H9 (cell line): ENCODE measurements at regions not wholly inside any gene's neighbourhood (a gene's known extent, or its start where the extent isn't known, plus 50 kb on each side); places are given as distances from the start of the nearest gene placed in this dataset.

Source experiments
- DNase-seq: peaks from one replicate; pipeline ENCODE4 v3.0.0-alpha.2; 2017
- H2AFZ ChIP-seq: one replicate; pipeline ENCODE4 v1.6.1; 2013; ENCODE audit warnings: mild to moderate bottlenecking, low read length, control low read depth, moderate library complexity
- H2AK5ac ChIP-seq: 2 replicates; pipeline ENCODE4 v1.6.1; 2013; ENCODE audit warnings: low read length, control low read depth, mixed read lengths; ENCODE audit not compliant: insufficient read length
- H2BK120ac ChIP-seq: one replicate; pipeline ENCODE4 v1.6.1; 2013; ENCODE audit warnings: low read depth, mild to moderate bottlenecking, low read length, control low read depth, inconsistent platforms; ENCODE audit not compliant: poor library complexity, severe bottlenecking
- H2BK12ac ChIP-seq: 2 replicates; pipeline ENCODE4 v1.6.1; 2013; ENCODE audit warnings: low read length, control low read depth, mixed read lengths, low read depth; ENCODE audit not compliant: insufficient read length
- H2BK15ac ChIP-seq: 2 replicates; pipeline ENCODE4 v1.6.1; 2013; ENCODE audit warnings: low read depth, low read length, control low read depth
- H2BK20ac ChIP-seq: one replicate; pipeline ENCODE4 v1.6.1; 2013; ENCODE audit warnings: low read depth, mild to moderate bottlenecking, low read length, control low read depth, inconsistent platforms; ENCODE audit not compliant: poor library complexity, severe bottlenecking
- H2BK5ac ChIP-seq: 2 replicates; pipeline ENCODE4 v1.6.1; 2013; ENCODE audit warnings: low read length, control low read depth, mixed read lengths; ENCODE audit not compliant: insufficient read length
- H3K14ac ChIP-seq: 2 replicates; pipeline ENCODE4 v1.6.1; 2013; ENCODE audit warnings: low read length, control low read depth; ENCODE audit not compliant: insufficient read depth
- H3K18ac ChIP-seq: 2 replicates; pipeline ENCODE4 v1.6.1; 2013; ENCODE audit warnings: low read depth, mild to moderate bottlenecking, mixed read lengths, low read length, control low read depth; ENCODE audit not compliant: insufficient read length
- H3K23ac ChIP-seq: 2 replicates; pipeline ENCODE4 v1.6.1; 2013; ENCODE audit warnings: low read length, control low read depth, mixed read lengths, low read depth; ENCODE audit not compliant: insufficient read length
- H3K23me2 ChIP-seq: 2 replicates; pipeline ENCODE4 v1.6.1; 2013; ENCODE audit warnings: low read depth, mild to moderate bottlenecking, mixed read lengths, low read length, control low read depth; ENCODE audit not compliant: insufficient read length, poor library complexity, severe bottlenecking
- H3K27ac ChIP-seq: 2 replicates; pipeline ENCODE4 v1.5.1; 2013; ENCODE audit warnings: low read length, control low read depth, mixed read lengths, low read depth; ENCODE audit not compliant: insufficient read length
- H3K27me3 ChIP-seq: 2 replicates; pipeline ENCODE4 v1.6.1; 2013; ENCODE audit warnings: low read length, control low read depth, inconsistent platforms; ENCODE audit not compliant: insufficient read depth
- H3K4ac ChIP-seq: 2 replicates; pipeline ENCODE4 v1.6.1; 2013; ENCODE audit warnings: low read depth, mild to moderate bottlenecking, control low read depth, inconsistent platforms, low read length, moderate library complexity
- H3K4me1 ChIP-seq: 2 replicates; pipeline ENCODE4 v1.6.1; 2013; ENCODE audit warnings: low read length, control low read depth, inconsistent platforms; ENCODE audit not compliant: insufficient read depth
- H3K4me2 ChIP-seq: 2 replicates; pipeline ENCODE4 v1.6.1; 2013; ENCODE audit warnings: low read length, control low read depth, mixed read lengths; ENCODE audit not compliant: insufficient read length, insufficient read depth
- H3K56ac ChIP-seq: 2 replicates; pipeline ENCODE4 v1.6.1; 2013; ENCODE audit warnings: low read depth, mild to moderate bottlenecking, mixed read lengths, low read length, control low read depth; ENCODE audit not compliant: insufficient read length
- H3K79me1 ChIP-seq: 2 replicates; pipeline ENCODE4 v1.6.1; 2013; ENCODE audit warnings: low read depth, mild to moderate bottlenecking, moderate library complexity, low read length, control low read depth, inconsistent platforms; ENCODE audit not compliant: insufficient read depth, poor library complexity, severe bottlenecking
- H3K79me2 ChIP-seq: 2 replicates; pipeline ENCODE4 v1.6.1; 2013; ENCODE audit warnings: low read length, control low read depth, inconsistent platforms; ENCODE audit not compliant: insufficient read depth
- H3K9ac ChIP-seq: 2 replicates; pipeline ENCODE4 v1.6.1; 2013; ENCODE audit warnings: low read length, control low read depth, mixed read lengths; ENCODE audit not compliant: insufficient read length; ENCODE audit errors: extremely low read depth
- H3K9me3 ChIP-seq: one replicate; pipeline ENCODE4 v1.6.1; 2013; ENCODE audit warnings: low read depth, low read length, inconsistent platforms; ENCODE audit not compliant: control insufficient read depth
- H3T11ph ChIP-seq: one replicate; pipeline ENCODE4 v1.6.1; 2013; ENCODE audit warnings: mild to moderate bottlenecking, low read length, control low read depth, inconsistent platforms
- H4K20me1 ChIP-seq: one replicate; pipeline ENCODE4 v1.6.1; 2013; ENCODE audit not compliant: control insufficient read depth, insufficient read length, insufficient read depth
- H4K5ac ChIP-seq: 2 replicates; pipeline ENCODE4 v1.6.1; 2013; ENCODE audit warnings: low read depth, mild to moderate bottlenecking, mixed read lengths, low read length, control low read depth; ENCODE audit not compliant: insufficient read length
- H4K8ac ChIP-seq: replicated peaks from 2 replicates; pipeline ENCODE4 v1.6.1; 2013; ENCODE audit warnings: low read length, control low read depth, mixed read lengths, low read depth; ENCODE audit not compliant: insufficient read length
- H4K91ac ChIP-seq: 2 replicates; pipeline ENCODE4 v1.6.1; 2013; ENCODE audit warnings: low read depth, mild to moderate bottlenecking, moderate library complexity, mixed read lengths, low read length, control low read depth; ENCODE audit not compliant: insufficient read length
- H3K27ac Mint-ChIP-seq, 3 experiments: 2 replicates in 2 of 3; 3 replicates in 1 of 3; pipeline ENCODE4 v1.8.0; 2020 to 2021; ENCODE audit warnings: mixed read lengths in 3 of 3, mild to moderate bottlenecking in 1 of 3, moderate library complexity in 1 of 3
- H3K27me3 Mint-ChIP-seq: 2 replicates; pipeline ENCODE4 v1.8.0; 2021; ENCODE audit warnings: low read depth, mild to moderate bottlenecking, moderate library complexity, mixed read lengths
- H3K36me3 Mint-ChIP-seq, 3 experiments: 2 replicates in 2 of 3; 3 replicates in 1 of 3; pipeline ENCODE4 v1.8.0; 2020 to 2021; ENCODE audit warnings: low read depth in 3 of 3, mixed read lengths in 3 of 3; ENCODE audit not compliant: insufficient read depth in 1 of 3
- H3K4me1 Mint-ChIP-seq, 2 experiments: 2 replicates each; pipeline ENCODE4 v1.8.0; 2020; ENCODE audit warnings: mixed read lengths in 2 of 2
- H3K4me3 Mint-ChIP-seq, 2 experiments: 2 replicates in 1 of 2; 3 replicates in 1 of 2; pipeline ENCODE4 v1.8.0; 2020 to 2021; ENCODE audit warnings: mild to moderate bottlenecking in 2 of 2, mixed read lengths in 2 of 2, moderate library complexity in 1 of 2
- H3K9me3 Mint-ChIP-seq, 2 experiments: 2 replicates in 1 of 2; 3 replicates in 1 of 2; pipeline ENCODE4 v1.8.0; 2020; ENCODE audit warnings: mild to moderate bottlenecking in 2 of 2, mixed read lengths in 2 of 2, moderate library complexity in 1 of 2
- CTCF ChIP-seq: fragments of 200-600 bp; sonication (generic); conservative IDR thresholded peaks from 3 replicates; pipeline ENCODE4 v1.8.0; 2021; ENCODE audit warnings: antibody characterized with exemption, mild to moderate bottlenecking
- WGBS: extraction: QIAGEN DNeasy Blood & Tissue Kit; methylation state at CpG from one replicate; pipeline ENCODE4 v1.1.7; 2013; ENCODE audit warnings: missing lambda C conversion rate, low lambda C conversion rate, mixed read lengths; ENCODE audit not compliant: insufficient read length; ENCODE audit errors: extremely low coverage; 5-methylcytosine and 5-hydroxymethylcytosine counted together

DNA sequence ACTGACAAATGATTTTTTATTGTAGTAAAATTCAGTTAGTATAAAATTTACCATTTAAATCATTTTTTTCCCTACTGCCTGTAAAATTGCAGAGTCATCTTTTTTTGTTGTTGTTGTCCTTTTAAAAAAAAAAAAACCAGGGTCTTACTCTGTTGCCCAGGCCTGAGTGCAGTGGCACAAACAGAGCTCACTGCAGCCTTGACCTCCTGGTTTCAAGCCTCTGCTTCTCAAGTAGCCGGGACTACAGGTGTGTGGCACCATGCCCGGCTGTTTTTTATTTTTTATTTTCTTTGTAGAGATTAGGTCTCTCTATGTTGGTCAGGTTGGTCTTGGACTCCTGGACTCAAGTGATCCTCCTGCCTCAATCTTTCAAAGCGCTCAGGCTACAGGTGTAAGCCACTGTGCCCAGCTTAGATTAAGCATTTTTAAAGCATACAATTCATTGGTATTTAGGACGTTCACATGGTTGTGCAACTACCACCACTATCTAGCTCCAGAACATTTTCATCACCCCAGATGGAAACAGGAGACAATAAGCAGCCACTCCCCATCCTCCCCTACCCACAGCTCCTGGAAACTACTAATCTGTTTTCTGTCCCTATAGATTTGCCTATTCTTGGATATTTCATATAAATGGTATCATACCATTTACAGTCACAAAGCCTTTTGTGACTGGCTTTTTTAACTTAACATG is 59.7 kb upstream of the PGRMC2 start:
- Histone ChIP-seq H3K23me2 (no peaks in the 10 kb centered on the region), H4K91ac (no peak overlapping the region), H3K18ac (no peak overlapping the region), H2BK5ac (no peak overlapping the region), H3T11ph (no peak overlapping the region), H4K8ac (no peak overlapping the region), H3K79me2 (no peaks in the 10 kb centered on the region), H2BK20ac (no peak overlapping the region), H3K9ac (no peak overlapping the region), H3K79me1 (no peaks in the 10 kb centered on the region), H2BK15ac (no peak overlapping the region), H3K4me2 (no peak overlapping the region), H2AFZ (no peak overlapping the region), H2BK120ac (no peak overlapping the region), H3K4me1 (peaks cover 3% of the 10 kb centered on the region; the same call in 1 of the 2 replicates), H3K27ac (no peak overlapping the region), H3K27me3 (no peaks in the 10 kb centered on the region), H3K56ac (no peak overlapping the region), H4K5ac (no peak overlapping the region), H4K20me1 (no peaks in the 10 kb centered on the region), H2BK12ac (no peak overlapping the region), H3K9me3 (no peaks in the 10 kb centered on the region), H3K14ac (no peak overlapping the region), H3K23ac (no peak overlapping the region), H3K4ac (no peak overlapping the region), H2AK5ac (no peak overlapping the region)
- Mint-ChIP-seq H3K4me3 (no peak overlapping the region), H3K27me3 (no peaks in the 10 kb centered on the region), H3K4me1 (peaks cover 13 to 15% of the 10 kb centered on the region in 2 experiments), H3K27ac (no peak overlapping the region), H3K9me3 (no peaks in the 10 kb centered on the region), H3K36me3 (no peaks in the 10 kb centered on the region; a peak in 1 of 7 replicates)
- no peak for DNase-seq
- no CpG with 5 or more reads among the region's 4 CpGs for WGBS
- TF ChIP-seq CTCF = no peak
